Forelimb muscle (tissue), 1 donor: ENCODE measurements at regions not wholly inside any gene's neighbourhood (a gene's known extent, or its start where the extent isn't known, plus 50 kb on each side); places are given as distances from the start of the nearest gene placed in this dataset.
"Not testable (repeated sequence)": the region's sequence is repeated elsewhere in the genome, so short reads cannot be mapped to it uniquely, and the experiment has no call there.

Experiments
- DNase-seq: peaks from one replicate; pipeline ENCODE4 v3.0.0-alpha.2; 2013; ENCODE audit warnings: low read depth

DNA sequence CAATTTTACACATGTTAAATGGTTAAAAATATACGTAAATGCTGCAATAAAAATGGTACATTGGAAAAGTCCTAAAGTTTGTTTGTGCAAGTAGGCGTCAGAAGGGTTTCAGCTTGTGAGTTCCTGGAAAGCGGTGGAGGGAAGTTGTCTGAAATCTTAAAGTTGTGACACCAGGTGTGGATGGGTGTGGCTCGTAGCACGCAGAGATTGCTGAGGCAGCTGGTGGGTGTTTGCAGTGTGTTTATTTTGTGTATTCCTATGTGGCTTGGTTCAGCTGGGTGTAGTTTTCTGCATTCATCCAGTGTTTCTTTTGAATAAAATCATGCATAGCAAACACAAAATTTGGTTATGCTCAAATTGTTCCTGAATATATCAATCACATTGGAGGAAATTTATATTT lies 136.8 kb upstream of the TBX3 start:
- no peak for DNase-seq

DNA sequence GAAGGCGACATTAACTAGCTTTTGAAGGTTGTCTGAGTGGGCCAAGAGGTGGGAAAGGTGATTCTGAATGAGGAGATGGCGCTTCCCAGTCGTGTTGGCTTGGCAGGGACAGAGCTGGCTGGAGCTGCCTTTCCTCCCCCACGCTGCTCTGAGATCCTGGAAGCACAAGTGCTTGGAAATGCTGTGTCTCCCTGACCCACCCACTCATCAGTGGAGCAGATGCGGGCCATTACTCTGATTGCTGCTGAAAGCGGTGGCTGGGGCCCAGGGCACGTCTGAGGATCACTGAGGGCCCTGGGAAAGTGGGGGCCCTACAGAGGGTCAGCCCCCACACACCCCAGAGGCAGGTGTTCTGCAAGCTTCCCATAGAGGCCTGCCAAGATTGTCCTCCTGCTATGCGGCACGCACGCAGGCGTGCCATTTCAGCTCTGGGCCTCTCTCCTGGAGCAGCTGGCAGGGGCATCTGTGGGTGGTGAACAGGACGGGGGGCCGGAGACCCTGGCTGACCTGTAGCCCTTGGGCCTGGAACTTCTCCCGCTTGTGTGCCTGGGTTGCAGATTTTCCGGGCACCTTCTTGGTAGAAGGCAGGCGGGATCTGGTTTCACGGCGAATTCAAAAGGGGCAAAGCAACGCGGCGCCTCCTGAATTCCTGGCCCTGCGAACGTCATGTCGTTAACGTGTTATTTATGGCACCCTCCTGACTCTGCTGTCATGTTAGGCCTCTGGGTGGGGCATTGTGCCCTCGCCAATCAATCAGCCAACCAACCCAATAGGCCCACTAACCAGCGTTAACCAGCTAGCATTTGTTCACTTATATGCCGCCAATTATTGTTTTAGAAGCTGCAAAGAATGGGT lies 133.8 kb upstream of the TBX3 start:
- no peak for DNase-seq

DNA sequence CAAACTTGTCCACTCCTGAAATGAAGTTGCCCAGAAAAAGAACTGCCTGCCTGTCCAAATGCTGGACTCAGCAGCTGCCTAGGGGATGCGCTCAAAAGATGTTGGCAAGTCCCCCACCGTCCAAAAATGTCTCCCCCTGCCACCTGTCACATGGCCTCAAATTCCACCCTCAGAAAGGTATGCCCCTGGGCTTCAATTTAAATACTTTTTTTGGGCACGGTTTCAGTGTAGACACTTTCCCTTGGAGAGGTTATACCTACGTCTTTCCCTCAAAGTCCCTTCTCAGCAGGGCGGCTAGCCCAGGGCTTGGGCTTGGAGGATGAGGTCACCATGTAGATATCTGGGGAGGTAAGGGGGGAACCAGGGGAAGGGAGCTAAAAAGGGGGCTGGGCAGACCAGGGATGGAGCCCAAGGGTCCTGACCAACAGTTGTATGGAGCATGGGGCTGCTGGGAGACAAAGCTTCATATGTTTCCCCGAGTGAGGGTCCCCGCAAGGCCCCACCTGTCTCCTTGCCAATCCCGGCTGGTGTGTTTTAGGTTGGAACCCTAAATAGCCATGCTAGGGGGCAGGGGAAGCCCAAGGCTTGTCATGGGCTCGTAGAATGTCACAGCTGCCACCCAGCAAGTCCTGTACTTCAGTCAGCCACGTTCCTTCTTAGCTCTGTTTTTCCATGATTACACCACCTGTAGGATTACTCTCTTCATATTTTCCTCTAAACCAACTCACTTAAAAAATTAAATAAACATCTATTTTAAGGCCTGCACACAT lies 131.2 kb upstream of the TBX3 start:
- no peak for DNase-seq

DNA sequence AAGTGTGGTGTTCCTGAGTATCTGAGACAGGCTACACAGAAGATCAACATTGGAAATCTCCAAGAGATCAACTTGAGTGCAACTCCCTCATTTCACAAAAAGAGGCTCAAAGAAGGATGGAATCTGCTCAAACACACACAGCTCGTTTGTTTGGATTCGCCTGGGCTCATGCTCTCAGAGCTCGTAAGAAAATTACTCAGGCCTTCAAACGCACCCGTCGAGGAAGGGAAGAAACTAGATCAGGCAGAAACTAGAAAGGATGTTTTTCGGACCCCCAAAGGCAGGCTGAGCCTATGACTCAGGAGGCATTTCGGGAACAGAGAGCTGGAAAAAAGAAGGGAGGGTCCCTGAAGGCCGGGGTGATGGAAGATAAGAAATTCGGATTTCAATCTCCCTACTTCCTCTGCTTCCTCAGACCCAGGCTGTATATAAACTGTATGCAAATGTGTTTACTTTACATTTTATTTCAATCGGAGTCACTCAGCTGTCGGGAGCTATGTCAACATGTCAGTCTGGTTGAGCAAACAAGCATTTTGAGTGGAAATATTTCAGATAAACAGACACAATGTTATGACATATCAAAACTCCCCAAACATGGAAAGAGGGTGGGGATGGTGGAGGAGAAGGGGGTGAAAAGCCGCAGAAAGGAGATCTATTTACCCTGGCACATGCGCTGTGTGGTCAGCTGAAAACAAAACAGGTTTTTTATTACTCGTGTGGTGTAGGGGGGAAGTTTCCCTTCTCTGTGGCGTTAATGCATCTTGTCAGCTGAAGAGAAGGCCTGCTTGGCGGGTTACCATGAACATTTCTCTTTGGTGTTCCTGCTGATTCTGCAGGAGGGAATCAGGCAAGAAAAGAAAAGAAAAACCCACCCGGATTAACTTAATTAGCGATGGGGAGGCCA lies 129.1 kb upstream of the TBX3 start:
- no peak for DNase-seq

- DNase-seq, result no peak
Measured at GRCh38 chr12:114812384-114812783, 128.4 kb upstream of the TBX3 start.

- no peak for DNase-seq
Measured at GRCh38 chr12:114809097-114809496, 125.1 kb upstream of the TBX3 start.

DNA sequence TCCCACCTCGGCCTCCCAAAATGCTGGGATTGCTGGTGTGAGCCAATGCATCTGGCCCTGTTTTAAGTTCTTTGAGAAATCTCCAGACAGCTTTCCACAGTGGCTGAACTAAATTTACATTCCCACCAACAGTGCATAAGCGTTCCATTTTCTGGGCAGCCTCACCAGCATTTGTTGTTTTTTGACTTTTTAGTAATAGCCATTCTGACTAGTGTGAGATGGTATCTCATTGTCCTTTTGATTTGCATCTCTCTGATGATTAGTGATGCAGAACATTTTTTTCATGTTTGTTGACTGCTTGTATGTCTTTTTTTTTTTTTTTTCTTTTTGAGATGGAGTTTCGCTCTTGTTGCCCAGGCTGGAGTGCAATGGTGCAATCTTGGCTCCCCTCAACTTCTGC lies 117.4 kb upstream of the TBX3 start:
- not testable (repeated sequence) for DNase-seq

GRCh38 chr12:114800566-114800965 lies 116.6 kb upstream of the TBX3 start:
- not testable (repeated sequence) for DNase-seq

DNA sequence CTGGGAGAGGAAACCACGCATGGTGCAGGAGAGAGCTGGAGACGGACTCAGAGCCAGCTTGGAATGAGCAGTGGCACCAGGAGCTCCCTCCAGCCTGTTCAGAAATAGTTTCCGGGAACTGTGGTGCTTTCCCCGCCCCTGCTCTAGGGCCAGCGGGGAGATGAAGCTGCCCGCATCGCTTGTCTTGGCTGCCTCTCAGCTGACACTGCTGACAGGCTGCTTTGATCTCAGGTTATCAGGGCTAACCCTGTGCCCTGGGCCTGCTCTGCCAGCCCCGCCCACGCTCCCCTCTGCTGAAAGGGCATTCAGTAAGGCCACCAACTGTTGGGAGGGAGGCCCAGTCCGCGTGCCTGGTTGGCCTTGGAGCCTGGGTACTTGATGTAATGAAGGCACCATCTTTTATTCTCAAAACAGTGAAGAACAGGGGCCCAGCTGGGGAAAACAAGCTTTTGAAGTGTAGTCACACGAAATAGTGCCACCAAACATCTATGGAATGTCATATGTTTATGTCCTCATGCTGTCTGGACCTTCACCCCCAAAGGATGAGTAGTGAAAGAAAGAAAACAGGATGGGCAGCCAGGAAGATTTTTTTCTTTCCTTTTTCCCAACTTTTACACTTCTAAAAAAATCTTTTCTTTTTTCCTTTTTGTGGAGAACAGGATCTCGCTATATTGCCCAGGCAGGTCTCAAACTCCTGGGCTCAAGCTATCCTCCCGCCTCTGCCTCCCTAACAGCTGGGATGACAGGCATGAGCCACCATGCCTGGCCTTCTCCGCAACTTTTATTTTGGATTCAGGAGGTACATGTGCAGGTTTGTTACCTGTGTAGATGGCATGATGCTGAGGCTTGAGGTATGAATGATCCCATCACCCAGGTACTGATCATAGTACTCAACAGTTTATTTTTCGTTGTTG lies 115.9 kb upstream of the TBX3 start:
- no peak for DNase-seq

- DNase-seq, result no peak
Measured at GRCh38 chr12:114794049-114794558, 110.1 kb upstream of the TBX3 start.

- DNase-seq, result no peak
Measured at GRCh38 chr12:114790276-114790675, 106.3 kb upstream of the TBX3 start.

GRCh38 chr12:114789821-114790220 lies 105.8 kb upstream of the TBX3 start:
- no peak for DNase-seq

- DNase-seq, result no peak
Measured at GRCh38 chr12:114789276-114789675, 105.3 kb upstream of the TBX3 start.

- no peak for DNase-seq
Measured at GRCh38 chr12:114784526-114784925, 100.6 kb upstream of the TBX3 start.

- no peak for DNase-seq
Measured at GRCh38 chr12:114783089-114783618, 99.2 kb upstream of the TBX3 start.

DNA sequence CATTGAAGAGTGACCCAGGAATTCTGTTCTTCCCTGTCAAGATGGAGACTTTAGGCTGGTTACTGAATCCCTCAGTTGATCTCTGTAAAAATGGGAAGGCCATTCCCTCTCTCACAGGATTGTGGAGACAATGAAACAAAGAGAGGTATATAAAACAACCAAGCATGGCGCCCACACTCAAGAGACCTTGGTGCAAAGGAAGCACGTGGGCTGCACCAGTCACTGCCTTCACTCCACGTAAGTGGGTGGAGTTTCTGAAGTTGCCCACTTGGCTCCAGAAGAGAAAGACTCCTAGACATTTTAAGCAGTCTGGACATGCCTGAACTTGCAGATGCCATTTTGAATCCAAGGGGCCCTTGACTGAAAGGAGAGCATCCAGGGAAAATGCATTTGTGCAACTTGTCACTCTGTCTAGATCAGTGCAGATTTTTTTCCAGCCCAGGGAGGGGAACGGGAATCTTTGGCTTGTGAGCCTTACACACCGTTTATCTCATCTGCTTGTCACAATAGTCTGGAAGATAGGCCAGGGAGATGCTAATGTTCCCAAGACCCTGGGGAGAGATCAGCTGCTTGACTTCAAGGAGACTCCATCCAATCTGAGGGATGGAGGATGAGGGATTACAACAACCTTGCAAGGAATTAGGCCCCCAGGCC lies 96.9 kb upstream of the TBX3 start:
- DNase-seq, result no peak

GRCh38 chr12:114779647-114780046 lies 95.7 kb upstream of the TBX3 start:
- DNase-seq, result no peak

DNA sequence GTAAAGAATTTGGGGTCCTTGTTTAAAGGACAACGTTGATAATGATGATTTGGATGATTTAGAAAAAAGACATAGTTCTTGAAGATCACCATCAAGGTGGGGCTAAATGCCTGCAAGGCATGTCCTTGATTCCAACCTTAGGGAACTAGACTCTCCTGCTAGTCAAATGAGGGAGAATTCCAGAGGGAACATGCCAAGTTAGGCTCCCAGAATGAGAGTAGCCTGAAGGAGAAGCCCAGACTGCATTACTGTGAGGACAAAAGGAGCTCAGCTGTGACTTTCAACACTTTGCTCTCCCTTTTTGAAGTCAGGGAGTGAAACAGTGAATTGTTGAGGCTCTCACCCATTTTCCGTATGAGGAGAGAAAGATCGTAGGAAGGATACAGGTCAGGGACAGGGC lies 95.2 kb upstream of the TBX3 start:
- DNase-seq, result no peak

DNA sequence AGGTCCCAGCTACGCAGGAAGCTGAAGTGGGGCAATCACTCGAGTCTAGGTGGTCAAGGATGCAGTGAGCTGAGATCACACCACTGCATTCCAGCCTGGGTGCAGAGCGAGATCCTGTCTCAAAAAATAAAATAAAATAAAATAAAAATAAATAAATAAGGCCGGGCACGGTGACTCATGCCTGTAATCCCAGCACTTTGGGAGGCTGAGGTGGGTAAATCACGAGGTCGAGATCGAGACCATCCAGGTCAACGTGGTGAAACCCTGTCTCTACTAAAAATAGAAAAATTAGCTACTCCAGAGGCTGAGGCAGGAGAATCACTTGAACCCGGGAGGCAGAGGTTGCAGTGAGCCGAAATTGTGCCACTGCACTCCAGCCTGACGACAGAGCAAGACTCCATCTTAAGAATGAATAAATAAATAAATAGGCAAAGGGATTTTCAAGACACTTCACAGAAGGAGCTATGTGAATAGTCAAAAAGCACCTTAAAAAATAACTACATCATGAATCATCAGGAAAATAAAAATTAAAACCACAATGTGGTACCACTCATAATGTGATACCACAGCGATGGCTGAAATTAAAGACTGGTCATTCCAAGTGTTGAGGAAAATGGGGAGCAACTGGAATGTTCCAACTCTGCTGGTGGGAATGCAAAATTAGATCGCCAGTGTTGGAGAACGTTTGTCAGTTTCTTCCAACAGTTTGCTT lies 92.9 kb upstream of the TBX3 start:
- no peak for DNase-seq
